GM21723 (cell line): ENCODE measurements at regions not wholly inside any gene's neighbourhood (a gene's known extent, or its start where the extent isn't known, plus 50 kb on each side); places are given as distances from the start of the nearest gene placed in this dataset.
A peak's percentile ranks its signal among the peaks of the same experiment; 100 is the strongest.

Experiments used
- ATAC-seq: cut with Tn5 transposase; IDR thresholded peaks from one replicate; pipeline ENCODE4 v1.9.1; 2021; ENCODE audit warnings: mild to moderate bottlenecking, moderate library complexity; ENCODE audit not compliant: unreplicated experiment

DNA sequence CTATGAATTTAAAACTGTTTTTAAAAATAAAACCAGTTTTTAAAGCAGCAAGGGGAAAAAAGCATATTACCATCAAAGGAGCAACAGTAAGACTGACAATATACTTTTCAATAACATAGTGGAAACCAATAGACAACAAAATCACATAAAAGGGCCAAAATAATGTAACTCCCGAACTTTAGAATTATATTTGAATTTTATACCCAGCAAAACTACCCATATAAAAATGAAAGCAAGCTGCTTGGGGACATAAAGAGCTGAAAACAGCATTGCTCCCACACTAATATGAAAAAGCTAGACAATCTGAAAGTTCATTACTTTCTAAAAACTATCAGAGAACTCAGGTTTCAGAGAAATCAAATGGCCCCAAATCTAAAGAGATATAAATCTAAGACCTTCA is 199.4 kb upstream of the ARID1B start:
- ATAC-seq: no peak

DNA sequence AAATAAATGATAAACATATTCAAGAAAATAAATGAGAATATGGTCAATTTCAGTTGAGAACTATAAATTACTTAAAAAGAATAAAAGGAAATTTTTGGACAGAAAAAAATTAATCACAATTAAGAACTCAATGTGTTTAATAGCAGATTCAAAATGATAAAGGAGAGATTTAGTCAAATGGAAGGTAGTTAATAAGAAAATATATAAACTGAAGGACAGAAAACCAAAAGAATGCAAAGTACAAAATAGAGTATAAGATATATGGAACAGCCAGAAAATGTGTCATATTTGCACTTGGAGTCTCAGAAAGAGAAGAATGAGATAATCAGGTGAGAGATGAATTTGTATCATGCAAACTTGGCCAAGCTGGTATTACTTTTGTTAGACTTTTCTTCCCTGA is 201.8 kb upstream of the ARID1B start:
- no peak for ATAC-seq

DNA sequence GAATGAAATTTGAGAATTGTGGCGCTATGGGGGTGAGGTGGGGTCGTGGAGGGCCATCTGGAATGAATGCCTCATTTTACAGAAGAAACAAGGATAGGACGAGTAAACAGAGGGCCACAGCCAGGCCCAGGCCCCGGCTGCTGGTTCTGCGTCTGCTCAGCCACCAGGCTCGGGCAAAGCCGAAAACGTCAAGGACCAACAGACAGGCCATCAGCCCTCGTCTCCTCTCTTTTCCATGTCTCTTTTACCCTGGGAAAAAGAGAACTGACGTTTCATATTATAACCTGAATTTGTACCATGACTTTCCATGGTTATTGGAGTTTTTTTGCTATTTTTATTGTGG is 212.4 kb upstream of the ARID1B start:
- no peak for ATAC-seq

DNA sequence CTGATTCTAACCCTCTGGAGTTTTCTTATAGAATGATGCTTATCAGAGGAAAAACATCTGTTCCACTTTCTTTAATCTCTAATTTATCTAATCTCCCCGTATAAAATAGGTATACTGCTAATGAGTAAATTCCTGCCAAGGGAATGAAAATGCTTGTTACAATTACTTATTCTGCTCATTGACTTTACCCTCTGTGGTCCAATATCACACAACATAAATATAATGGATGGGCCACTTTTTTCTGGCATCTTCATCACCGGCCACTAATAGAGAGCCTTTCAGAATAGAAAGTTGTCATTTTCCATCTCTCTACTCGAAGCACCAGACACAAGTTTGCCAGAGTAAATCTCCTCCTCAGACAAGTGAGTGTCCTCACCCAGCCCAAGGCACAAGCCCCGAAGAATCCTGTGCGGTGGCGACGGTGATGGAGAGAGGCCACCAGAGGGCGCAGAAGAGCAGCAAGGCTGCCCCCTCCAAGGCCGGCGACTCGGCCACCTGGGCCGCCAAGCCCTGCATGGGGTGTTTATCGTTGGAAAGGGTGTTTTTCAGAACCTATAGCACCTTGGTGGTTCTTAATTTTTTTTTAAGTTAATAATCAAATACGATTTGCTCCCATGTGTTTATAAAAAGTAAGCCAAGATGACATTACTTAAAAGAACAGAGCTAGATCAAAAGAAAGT is 212.9 kb upstream of the ARID1B start:
- peak; percentile 99 for ATAC-seq

DNA sequence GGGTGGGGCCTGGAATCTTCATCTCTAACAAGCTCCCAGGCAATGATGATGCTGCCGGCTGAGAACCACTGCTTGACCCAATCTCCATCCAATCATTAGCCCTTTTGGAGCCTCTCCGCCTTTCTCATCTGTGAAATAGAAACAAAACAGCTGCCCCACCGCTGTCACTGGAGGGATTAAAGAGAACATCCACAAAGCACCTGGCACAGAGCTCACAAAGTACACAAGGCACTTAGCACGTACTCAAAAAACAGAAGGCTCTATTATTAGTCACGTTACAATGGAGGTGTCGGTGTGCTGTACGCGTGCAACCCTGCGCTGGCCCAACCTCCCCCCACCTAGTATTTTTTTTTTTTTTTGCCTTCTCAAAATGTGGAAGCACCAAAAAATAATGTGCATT is 213.5 kb upstream of the ARID1B start:
- no peak for ATAC-seq

DNA sequence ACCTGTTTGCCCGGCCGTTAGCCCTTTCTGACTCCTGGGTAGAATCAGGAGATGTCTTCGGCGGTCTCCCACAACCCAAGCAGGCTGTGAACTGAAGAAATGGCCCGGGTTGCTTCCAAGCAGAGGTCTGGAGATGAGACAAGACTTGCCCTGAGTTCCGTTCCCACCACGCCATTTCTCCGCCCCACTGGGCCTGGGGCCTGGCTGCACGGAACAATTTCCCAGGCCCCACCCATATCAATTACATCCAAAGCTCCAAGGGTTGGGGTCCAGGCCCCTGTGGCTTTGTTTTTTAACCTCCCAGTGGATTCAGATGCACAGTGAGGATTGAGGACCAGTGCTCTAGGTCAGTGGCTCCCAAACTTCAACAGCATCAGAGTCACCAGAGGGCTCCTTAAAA is 214.5 kb upstream of the ARID1B start:
- no peak for ATAC-seq

DNA sequence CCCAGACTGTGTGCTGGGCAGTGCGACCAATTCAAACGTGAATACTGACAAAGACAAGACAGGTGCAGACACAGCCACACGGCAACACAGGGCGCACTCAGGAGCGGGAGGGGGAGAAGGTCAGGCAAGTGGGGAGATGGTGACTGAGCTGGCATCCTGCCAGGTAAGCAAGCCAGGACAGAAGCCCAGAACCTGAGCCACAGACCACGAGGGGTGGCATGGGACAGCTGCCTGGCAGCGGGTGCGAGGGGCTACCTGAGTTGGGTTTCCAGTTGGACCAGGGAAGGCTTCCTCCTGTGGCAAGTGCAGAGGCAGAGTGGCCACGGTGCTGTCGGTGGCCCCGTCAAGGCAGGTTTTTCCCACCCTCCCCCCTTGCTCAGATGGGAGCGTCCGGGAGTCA is 215.2 kb upstream of the ARID1B start:
- ATAC-seq: no peak

DNA sequence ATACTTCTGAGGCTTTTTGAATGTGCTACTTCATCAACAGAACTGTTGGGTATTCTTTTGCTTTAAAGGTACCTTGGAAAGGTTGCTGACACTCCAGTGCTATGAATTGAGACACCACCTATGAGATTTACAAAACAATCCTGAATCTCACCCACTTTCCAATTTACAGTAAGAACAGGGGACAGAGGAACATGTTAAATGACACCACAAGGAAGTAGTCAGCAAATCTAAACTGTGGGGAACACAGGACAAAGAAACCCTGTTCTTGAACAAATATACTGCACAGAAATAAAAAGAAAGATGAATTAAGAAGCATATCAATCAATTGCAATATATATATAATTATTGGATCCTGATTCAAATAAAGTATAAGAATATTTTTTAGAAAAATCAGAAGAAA is 216.7 kb upstream of the ARID1B start:
- ATAC-seq: no peak

DNA sequence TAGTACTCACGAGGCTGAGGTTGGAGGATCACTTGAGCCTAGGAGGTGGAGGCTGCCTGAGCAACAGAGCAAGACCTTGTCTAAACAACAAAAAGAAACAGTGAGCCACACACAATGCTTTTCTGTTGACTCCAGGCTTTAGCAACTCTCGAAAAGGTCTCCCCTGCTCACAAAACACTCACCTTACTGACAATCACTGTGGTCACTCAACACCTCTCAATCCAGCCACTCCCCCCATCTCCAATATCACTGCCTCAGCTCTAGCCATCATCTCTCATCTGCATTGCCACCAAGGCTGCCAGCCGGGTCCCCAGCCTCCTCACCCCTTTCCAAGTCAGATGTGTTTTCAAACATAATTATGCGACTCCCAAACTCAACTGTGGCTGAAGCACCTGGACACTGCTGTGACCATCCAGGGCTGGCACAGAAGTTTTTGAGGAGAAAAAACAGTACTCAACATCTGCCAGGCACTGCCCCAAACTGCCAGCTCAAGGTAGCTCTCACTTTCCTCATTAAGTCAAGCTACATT is 218.0 kb upstream of the ARID1B start:
- ATAC-seq: no peak

DNA sequence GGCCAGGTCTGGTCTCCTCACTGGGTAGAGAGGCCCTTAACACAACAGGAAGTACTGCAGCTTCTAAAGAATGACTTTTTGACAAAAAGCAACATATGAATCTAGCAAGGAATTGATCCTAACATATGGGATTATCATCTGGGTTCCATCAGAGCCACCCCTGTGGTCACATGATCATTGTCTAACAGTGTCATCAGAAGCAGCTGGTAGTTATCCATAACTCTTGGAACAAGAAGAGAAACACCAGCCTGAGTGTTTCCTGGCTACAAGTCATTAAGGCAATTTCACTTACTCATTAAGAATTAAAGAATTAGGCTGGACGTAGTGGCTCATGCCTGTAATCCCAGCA is 219.3 kb upstream of the ARID1B start:
- ATAC-seq: no peak

DNA sequence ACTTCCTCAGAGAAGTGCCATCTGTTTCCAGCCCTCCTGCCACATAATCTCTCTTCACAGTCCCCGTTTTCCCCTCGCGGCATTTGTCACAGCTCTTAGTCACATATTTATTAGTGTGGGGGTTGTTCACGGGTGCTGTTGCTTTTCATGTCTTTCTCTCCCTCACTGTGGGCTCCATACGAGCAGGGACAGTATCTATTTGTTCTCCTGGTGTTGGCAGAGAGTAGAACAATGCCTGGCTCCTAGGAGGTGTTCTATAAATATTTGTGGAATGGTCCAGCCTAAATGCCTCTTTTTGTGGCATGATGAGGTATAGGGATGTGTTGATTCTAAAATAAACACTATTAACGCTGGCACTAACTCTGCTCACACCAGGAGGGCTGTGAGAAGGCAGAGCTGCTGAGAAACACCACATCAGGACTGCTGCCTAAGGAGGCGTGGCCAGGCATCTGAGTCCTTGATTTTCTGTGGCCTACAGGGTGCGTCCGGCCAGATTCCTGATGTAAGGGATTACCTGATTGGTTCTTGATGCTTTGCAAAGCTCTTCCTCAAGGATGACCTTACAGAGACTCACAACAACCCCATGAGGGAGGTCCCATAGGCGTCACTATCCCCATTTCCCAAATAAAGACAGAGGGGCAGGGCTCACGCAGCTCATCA is 219.8 kb upstream of the ARID1B start:
- ATAC-seq: no peak

DNA sequence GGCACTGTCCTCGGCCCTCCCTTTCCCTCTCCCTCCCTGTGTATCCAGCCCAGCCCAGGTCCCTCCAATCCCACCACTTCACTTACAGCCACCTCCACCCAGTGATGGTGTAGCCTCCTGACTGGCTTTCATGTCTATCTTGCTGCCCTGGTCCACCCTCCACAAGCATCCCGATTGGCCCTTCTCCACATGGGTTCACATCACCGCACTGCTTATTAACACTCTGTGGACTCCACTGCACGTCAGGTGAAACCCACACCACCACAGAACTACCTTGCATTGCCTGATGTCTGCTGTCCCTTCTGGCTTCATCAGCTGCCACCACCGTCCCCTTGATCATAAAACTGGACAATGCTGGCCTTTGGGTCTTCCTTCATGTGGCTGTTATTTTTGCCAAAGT is 220.4 kb upstream of the ARID1B start:
- no peak for ATAC-seq

DNA sequence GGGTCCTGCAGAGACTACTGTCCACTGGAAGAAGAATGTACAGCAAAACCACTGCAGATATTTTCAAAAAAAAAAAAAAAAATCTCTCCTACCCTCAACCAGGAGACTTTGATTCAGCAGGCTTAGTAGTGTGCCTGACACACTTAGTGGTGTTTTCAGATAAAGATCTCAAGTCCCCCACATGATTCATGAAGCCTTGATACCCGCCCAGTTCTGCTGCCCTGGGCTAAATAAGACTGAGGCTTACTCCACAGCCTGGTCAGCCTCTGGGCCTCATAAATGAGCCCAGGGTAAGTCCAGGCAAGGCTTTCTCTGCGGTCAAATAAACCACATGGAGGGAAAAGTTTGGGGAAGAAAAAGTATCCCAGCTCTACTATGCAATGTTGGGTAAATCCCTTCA is 222.1 kb upstream of the ARID1B start:
- ATAC-seq: no peak

DNA sequence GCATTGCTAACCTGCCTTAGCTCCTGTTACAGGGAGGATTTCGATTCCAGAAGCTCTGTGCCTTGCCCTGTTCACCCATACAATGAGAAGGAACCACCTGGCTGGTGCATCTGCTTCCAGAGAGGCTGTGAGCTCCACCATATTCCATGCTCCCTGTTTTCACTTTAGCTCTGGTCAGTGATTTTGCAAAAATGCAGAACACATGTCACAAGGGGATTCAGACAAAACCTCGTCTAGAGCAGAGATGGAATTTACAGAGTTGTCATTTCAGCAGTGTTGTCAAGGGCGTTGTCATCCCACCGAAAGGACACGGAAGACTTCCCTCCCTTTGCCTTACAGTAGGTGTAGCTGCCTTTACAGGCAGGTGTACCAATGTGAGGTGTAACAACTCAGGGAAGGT is 223.0 kb upstream of the ARID1B start:
- no peak for ATAC-seq

DNA sequence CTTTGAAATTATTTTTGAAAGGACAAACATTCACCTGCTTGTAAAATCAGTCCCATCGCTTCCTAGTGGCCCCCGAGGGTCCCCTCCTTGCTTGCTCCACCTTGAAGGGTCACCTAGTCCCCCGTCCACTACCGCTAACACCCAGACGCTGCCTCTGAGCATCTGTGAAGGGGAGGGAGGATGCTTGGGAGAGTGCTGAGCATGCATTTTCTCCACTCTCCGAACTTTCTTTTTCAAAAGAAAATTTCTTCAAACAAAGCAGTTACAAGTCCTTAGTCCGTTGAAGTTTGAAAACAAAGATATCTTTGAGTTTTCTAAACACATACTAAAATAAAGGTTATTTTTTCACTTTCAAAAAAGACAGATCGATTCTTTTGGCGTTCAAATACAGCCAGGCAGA is 224.3 kb upstream of the ARID1B start:
- ATAC-seq: no peak

DNA sequence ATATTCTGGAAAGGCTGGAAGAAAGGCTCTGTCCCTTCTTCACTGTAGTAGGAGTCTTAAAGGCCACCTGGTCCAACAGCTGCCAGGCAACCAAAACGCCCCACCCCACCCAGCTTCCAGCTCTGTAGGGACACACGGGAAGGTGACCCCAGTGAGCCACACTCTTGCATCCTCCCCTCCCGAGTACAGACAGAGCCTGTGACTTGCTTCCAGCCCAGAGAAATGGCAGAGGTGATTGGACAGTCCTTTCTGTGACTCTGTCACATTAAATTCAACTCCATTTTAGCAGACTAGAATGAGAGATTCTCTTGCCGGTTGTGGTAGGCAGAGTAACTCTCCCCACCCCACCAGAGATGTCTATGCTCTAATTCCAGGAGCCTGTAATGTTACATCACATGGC is 226.2 kb upstream of the ARID1B start:
- ATAC-seq: no peak

DNA sequence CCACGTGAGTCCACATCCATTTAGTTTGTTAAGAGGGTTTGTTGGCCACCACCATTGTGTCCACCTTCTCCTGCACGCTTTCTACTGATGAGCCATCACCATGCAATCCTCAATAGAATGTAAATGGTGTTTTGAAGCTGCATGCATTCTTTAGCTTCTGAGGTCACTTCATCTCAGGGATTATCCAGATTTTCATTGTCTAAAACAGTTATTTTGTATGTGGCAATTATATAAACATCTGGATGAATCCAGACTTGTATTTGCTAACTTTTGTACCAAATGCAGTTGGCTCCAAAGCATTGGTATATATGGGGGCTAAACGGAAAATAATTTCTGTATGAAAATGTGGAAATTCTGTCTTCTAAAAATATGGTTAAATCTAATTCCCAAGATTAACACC is 231.2 kb upstream of the ARID1B start:
- ATAC-seq: no peak

DNA sequence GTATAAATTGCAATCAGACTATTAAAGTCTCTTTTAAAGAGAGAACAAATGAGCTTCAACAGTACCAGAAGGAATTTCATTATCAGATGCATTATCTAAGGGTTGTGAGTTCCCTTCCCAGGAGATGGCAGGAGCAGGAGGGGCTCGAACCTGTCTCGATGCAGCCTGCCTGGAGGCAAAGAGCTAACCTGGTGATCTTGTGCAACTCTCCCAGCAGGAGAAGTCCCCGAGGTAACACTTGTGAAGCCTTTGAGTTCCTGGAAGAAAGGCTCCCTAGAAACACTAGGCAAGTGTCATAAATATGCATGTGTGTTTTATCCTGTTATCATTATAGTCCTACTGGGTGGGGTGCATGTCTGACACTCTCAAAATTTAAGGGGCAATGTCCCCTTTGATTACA is 232.2 kb upstream of the ARID1B start:
- no peak for ATAC-seq

DNA sequence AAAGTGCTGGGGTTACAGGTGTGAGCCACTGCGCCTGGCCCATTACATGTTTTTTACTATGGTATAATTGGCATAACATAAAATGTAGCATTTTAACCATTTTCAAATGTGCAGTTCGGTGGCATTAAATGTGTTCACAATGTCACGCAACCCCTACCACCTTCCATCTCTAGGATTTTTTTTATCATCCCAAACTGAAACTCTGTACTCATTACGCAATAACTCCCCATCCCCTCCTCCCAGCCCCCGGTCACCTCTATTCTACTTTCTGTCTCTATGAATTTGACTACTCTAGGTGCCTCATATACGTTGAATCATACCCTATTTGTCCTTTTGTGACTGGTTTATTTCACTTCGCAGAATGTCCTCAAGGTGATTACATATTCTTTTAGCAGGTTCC is 233.1 kb upstream of the ARID1B start:
- ATAC-seq: no peak

DNA sequence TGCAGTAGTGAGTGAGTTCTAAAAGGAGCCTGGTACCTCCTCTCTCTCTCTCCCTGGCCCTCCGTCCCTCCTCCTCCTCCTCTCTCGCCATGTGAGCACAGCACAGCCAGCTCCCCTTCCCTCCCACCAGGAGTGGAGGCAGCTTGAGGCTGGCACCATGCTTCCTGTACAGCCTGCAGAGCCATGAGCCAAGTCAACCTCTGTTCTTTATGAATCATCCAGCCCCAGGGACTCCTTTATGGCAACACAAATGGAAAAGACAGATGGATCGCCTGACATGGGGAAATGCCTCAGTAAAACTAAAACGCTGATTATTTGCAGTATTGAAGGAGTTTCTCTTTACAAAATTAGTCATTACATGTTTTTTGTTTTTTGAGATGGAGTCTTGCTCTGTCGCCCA is 233.7 kb upstream of the ARID1B start:
- no peak for ATAC-seq

DNA sequence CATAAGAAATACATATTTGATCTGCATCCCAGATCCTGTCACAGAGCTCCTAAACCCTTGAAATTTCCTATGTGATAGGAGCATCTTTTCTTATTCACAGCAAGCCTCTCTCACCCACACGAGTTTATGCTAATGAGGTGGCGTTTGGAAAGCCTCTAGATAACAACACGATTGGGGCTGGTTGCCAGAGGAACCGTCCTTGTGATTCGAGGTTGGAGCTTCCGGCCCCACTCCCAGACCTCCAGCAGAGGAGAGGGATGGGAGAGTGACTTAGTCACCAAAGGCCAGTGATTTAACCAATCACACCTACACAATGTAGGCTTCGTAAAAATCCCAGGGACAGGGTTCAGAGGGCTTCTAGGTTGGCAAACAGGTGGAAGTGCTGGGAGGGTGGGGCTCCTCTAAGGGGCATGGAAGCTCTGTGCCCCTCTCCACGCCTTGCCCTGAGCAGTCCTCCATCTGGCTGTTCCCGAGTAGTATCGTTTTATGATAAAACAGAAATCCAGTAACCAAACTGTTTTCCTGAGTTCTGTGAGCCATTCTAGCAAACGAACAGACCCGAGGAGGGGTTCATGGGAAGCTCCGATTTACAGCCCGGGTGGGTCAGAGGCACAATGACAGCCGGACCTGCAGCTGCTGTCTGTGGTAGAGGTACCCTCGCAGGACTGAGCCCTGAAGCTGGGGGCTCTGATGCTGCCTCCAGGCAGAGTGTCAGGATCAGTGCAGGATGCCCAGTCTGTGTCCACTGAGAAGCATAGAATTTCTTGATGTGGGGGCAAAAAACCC is 238.1 kb upstream of the ARID1B start:
- ATAC-seq: no peak

DNA sequence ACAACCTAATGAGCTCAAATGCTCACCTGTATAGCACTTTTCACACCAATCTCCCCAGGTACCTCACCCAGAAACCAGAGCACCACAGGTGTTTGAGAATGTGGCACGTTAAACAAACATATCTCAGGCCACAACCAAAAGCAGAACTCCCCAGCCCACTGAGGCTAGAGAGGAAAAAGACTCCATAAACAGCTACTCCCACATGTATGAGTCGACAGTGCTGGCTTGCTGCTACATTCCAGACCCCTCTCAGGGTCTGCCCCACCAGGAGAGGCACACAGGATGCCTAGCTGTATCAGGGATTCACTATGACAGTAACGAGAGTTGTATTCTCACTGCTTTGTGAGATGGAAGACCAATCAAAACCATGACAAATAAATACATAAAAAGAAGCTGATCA is 242.6 kb upstream of the ARID1B start:
- no peak for ATAC-seq
